A172 (cell line): ENCODE measurements at regions not wholly inside any gene's neighbourhood (a gene's known extent, or its start where the extent isn't known, plus 50 kb on each side); places are given as distances from the start of the nearest gene placed in this dataset.

Source experiments
- DNase-seq: peaks from one replicate; pipeline ENCODE4 v3.0.0-alpha.2; 2015; ENCODE audit warnings: low spot score

DNA sequence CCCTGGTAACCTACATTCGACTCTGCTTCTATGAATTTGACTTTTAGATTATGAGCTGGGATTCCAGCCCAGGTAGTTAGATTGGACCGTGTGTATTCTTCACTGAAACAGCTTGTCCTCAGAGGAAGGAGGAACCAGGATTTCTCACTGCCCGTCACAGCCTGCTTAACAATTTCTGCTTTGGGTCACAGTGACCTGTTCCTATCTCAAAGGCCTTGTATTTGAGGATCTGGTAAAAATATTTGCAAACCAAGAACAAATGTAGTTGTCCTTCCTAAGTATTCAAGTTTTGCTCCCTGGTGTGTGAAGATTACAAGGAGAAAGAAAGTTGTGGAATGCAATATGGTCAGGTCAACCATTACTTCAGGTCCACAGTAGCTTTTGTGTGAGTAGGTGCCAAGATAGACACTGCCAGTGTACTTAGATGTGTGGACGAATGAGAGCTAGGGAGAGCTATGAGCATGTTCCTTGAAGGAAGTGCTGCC lies 55.1 kb downstream of the KIF4B start:
- DNase-seq, result no peak

DNA sequence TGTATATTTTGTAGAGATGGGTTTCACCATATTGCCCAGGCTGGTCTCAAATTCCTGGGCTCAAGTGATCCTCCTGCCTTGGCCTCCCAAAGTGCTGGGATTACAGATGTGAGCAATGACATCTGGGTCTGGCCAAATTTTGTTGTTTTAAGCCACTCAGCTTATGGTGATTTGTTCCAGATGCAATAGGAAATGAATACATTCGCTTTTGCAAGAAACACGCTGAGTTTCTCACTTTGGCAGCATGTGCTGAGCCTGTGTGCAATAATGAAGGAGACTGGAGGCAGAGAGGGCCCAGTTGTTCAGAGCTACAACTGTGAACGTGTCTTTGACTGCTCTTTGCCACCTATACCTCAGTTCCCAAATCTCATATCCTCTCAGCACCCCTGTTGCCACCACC lies 56.4 kb downstream of the KIF4B start:
- DNase-seq, result no peak

DNA sequence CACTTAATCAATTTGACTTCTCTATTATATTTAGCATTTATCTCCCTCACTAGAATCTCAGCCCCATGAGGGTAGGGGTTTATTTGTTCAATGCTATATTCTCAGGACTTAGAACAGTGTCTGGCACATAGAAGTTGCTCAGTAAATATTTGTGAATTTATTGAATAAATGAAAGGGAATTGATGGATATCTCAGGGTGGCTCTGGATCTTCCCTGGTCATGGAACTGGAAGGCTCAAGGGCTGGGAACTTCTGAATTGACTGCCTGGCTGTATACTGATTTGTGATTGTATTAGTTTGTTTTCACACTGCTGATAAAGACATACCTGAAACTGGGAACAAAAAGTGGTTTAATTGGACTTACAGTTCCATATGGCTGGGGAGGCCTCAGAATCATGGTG lies 57.2 kb downstream of the KIF4B start:
- DNase-seq, result no peak

DNA sequence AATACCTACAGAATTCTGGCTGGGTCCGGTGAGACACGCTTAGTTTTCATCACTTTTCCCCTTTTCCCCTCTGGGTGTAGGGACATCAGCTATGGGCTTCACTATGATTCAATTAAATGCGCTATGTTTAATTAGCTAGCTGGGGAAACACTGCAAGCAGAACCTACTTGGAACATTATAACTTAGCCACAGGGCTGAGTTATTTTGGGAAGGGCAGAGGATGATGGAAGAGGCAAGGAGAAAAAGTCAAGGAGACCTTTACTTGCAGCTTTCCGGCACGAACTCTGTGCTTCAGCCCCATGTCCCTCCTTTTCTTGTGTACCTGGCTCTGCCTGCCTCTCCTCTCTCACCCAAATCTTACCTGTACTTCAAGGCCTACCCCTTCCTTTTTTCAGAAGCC lies 62.8 kb downstream of the KIF4B start:
- no peak for DNase-seq

DNA sequence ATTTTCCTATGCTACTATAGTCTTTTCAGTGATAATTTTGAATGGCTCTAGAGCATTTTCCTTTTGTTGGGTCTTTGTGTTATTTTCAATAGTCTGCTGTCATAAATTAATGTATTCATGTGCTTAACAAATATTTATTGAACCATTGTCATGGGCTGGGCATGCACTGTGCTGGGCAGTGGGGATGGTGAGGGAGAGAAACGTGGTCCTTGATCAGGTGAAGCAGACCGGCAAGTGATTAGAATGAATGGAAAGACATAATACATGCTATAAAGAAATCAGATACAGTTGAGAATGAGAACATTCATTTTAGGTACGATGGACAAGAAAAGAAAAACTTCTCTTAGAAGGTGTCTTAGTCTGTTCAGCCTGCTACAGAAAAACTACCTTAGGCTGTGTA lies 66.1 kb downstream of the KIF4B start:
- no peak for DNase-seq

DNA sequence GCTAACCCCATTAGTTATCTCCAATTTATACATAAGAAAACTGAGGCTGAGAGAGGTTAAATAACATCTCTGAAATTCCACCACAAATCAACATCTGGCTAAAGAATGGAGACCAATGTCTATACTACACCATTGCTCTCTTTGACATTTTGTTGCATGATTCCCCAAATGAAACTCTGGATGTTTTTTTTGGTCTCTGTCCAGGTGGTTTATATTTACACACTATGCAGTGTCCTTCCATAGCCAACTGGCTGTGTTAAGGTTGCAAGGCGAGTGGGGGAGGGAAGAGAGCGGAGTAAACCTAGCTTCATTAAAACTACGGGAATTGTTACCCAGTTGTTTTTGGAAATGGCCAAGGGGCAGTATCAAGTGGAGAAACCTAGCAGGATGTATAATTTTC lies 67.2 kb downstream of the KIF4B start:
- no peak for DNase-seq

DNA sequence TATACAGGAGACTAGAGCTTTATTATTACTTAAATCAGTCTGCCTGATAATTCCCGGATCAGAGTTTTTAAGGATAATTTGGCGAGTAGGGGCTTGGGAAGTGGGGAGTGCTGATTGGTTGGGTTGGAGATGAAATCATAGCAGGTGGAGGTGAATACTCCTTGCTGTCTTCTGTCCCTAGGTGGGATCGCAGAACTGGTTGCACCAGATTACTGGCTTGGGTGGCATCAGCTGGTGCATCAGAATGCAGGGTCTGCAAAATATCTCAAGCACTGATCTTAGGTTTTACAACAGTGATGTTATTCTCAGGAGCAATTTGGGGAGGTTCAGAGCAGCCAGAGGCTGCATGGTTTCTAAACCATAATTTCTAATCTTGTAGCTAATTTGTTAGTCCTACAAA lies 68.1 kb downstream of the KIF4B start:
- DNase-seq, result no peak

DNA sequence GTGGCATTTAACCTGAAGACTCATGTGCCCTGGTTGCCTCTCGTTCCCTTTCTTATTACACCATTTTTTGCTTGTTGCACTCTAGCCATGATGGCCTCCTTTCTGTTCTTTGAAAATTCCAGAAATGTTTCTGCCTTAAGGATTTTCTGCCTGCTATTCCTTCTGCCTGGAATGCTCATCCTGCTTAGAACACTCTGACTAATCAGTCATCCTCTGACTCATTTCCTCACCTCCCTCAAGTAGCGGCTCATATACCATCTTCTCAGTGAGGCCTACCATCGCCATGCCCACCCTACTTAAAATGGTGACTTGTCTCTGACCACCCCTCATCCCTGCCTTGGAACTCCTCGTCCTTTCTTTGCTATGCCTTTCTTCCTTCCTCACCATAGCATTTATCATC lies 68.8 kb downstream of the KIF4B start:
- DNase-seq, result peak; percentile 92

DNA sequence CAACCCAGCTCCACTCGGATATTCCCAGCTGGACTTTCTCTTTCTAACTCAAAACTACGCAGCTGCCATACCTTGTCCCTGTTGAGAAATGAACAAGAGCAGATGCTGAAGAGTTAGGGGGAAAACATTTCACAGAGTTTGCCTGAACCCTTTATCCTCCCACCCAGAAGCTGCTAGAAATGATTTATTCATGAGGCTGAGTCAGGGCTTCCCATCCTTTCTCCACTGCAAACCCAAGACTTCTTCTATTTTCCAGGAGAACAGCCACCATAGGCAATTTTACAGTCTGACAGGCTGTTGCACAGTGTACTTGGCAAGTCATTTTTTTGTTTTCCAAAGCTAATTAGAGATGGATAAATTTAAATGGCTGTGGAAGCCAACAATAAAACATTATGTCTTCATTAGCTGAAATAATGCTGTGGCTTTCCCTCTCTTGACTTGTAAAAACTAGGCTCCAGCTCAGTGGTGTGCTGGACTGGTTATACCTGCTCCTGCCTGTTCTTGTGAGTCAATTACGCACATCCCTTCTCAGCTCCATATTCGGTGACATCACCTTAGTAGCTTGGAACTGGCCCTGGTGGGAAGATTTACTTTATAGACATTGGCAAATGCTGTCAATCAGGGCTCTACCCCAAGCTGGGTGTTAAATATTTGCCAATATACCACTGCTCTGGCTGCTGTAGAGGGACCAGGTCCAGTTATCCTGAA lies 71.9 kb downstream of the KIF4B start:
- DNase-seq, result no peak

DNA sequence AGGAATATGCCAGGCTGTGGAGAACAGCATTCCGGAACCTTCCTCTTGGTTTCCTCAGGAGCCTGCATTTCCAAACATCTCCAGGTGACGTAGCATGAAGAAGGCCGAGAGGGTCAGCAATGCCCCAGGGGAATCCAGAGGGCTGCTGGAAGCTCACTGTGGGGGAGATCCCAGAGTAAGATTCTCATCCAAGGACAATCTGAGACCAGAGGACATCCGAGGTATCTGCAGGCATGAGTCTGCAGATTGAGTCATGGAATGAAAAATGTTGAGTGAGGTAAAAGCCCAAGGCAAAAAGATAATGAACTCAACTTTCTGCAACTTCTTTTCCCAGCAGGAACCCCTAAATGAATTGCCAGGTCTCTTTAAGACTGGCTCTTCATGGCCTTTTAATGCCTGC lies 73.5 kb downstream of the KIF4B start:
- no peak for DNase-seq

DNA sequence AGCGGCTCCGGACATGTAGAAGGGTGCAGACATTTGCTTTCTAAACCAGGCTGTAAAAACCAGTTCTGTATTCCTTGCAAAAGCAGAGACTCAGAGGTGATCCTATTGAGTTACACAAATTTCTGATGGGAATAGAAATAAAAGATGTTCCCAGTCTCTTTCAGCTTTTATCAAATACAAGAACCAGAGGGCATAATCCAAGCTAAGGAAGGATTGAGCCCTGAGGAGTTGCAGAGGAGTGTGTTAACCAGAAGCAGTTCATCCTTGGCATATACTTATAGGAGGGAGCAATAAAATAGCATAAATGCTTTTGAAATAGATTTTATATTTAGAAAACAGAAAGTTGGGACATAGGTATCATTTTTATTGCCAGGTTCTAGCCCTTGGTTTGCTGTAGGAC lies 75.3 kb downstream of the KIF4B start:
- DNase-seq, result no peak

DNA sequence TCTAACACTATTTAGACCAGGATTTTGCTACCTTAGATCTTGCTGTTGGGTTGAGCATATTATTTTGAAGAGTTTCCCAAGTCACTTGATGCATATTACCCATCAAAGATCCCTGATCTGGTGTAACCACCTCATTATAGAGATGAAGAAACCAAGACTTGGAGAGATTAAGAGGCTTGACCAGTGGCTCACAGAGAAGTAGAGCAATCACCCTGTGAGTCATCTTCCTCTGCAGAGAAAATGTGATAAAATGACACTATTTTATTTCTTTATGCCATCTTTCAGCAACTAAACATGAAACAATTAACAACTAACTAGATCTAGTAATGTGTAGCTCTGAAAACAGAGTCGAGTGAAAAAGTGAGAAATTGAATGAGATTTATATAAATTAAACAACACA lies 76.1 kb downstream of the KIF4B start:
- peak; percentile 26 for DNase-seq

DNA sequence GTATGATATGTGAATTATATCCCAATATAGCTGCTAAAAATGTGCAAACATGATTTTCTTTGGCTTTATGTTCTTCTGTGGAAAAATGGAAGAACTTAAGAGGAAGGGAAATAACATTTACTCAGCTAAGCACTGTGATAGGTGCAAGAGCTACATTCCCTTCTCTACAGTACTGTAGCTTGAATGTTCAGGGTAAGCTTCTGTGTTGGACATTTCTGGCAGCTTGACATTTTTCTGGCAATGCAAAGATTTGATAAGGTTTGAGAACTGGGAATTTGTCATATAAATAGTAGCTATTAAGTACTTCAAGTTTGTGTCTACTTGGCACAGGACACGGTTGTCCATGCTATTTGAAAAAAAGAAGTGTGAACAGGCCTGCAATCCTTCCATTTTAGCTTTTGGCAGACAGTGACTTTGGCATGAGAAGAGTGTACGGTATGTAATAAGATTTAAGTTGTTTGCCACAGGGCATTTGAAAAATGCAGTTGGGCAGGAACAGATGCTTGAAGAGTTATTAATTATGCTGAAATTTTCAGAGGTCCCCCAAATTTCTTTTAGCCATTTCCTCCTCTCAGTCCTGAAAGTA lies 77.6 kb downstream of the KIF4B start:
- no peak for DNase-seq

DNA sequence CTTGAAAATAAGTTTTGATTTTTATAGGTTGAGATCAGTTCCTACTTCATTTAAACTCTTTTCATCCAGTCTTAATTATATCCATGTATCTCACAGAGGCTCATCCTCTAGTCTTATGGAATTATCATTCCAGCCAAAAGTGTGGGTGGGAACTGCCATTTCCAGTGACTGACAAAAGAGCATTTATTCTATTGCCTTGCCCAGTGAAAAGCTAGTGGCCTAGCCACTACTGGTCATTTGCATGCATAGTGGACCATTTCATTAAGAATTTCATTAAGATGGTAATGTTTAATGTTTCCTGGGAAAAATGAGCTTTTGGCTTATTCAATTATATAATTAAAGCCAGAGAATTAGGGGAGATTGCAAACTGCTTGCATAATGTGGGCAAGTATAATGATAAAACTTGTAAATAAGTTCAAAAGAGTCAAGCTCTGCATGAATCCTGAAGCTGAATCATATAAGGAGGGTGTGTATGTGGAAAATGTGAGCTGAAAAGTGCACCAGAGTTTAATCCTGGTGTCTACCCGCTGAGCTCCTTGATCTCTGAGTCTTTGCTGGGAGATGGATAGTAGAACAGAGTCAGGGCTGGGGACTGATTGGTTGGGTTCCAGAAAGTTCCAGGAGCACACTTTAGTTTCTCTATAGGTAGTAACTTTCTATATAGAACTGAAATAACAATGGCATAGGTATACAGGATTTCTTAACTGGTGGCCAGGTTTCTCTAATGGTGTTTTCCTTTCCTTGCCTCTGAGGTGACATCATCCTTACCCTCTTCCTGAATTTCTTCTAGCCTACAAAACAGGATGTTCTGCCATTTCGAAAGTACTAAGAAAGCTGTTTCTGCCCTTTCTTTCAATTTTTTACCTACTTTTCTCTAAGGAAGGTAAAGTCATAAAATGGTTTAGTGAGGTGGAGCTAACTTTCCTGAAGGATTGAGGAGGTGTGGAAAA lies 78.5 kb downstream of the KIF4B start:
- no peak for DNase-seq

DNA sequence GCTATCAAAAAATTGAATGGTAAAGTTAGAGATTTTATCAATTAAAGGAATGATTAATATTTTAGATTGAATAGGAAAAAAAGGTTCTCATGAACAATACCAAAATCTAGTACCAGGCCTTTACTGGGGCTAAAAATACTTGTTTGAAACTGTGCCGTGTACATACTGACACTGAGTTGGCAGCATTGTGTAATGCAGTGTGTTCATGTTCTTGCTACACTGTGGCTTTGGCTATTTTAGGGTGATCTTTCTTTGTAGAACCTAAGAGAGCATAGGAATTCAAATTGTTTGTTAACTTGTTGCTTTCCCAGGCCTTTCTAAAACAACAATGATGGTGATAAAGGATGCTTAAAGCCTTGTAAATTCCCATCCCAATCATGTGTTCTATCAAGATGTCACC lies 80.9 kb downstream of the KIF4B start:
- no peak for DNase-seq

DNA sequence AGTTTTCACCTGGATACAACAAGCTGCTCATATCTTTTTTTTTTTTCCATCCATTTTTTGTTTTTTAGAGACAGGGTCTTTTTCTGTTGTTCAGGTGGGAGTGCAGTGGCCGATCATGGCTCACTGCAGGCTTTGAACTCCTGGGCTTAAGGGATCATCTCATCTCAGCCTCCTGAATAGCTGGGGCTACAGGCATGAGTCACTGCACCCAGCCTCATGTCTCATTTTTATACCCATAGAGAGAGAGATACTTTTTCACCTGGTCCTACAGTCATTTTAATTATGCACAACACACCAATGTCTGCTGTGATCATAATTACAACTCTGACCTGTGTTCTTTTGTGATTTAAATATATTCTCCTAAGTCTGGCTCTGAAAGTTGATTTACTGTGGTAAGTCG lies 84.4 kb downstream of the KIF4B start:
- DNase-seq, result no peak

DNA sequence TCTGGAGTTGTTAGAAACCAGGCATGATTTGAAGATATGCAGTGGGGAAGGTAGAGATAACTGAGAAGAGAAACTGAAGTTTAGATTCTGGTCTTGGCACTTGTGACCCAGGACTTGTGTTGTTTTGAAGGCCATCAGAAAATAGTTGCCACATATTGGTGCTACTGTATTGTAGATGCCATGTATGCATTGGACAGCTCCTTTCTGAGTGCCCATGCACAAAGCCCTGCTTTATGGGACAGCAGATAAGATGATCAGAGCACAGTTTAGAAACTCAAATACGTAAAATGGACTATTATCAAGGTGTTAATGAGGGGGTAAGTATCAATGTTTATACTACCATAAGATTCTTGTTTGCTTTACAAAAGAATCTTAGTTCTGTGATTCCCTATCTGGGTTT lies 84.9 kb downstream of the KIF4B start:
- no peak for DNase-seq

DNA sequence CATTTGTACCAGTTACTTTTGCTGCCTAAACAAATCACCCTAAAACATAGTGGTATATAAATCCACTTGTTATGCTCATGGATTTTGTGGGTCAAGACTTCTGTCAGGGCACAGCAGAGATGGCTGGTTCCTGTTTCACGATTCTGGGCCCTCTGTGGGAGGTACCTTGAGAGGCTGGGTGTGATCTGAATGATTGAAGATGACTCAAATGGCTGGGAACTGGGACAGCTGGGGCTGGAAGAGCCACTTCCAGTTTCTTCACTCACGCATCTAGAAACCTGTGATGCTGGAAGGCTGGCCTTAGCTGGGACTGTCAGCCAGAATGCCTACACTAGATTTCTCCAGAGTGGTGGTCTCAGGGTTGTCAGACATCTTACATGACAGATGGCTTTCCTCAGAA lies 88.1 kb downstream of the KIF4B start:
- DNase-seq, result no peak

DNA sequence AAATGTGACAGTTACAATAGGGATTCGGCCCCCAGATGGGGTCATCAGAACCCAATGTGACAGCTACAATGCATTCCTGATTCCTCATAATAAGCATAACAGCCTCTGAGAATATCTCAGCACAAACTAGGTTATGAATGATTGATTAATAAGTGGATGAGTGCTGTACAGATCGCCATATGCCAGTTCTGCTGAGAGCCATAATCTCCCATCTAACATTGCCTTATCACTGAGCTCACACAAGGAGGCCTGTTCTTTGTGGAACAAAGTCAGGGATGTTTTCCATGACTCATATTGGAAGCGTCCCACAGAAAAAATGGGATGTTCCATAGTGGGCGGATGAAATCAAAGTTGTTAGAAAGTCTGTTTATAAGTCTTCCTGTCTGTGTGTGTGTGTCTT lies 89.6 kb downstream of the KIF4B start:
- peak; percentile 32 for DNase-seq

DNA sequence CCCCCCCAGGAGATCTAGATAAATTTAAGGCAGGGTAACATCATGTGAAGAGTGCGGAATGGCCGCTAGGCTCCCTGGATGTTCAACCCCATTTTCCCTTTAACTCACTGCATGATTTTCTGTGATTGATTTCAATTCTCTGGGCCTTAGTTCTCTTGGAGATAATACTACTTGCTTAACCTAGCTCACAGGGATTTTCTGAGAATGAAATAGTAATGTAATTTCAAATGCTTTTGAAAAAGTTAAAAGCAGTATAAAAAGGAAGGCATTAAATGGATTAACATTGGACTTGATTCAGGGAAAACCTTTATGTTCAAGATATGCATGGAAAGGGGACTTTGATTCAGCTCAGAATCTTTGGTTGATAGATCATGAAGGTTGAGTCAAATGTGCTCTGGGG lies 90.9 kb downstream of the KIF4B start:
- no peak for DNase-seq

DNA sequence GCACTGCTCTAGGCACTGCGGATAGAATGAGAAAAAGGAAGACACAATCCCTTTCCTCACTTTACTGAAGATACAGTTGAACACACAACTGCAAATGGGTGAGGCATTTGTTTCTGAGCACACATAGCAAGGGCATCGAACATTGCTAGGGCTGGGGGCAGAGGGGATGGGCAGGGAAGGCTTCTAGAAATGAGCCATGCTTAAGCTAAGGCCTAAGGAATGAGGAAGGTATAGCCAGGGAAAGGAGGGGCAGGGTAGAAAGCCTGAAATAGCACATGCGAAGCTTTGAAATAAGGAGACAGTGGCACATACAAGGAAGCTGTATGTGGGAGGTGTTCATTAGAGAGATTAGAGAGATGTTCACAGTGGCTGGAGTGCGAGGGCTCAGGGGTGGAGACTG lies 92.7 kb downstream of the KIF4B start:
- DNase-seq, result no peak

DNA sequence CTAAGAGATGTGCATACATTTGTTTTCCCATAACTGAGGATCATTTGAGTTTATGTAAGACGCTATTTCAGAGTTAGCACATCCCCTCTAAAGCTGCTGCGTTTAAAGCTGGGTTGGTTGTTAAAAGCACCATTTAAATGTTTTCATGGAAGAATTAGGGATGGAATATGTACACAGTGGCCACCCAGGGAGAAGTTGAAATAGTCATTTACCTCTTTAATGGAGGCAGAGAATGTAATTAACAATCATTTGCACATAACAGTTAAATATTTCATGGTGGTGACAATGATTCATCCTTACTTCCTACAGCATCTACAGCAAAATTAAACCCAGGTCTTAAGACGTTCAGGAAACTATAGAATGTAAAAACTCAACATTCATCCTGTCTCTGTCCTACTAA lies 100.3 kb downstream of the KIF4B start:
- no peak for DNase-seq

DNA sequence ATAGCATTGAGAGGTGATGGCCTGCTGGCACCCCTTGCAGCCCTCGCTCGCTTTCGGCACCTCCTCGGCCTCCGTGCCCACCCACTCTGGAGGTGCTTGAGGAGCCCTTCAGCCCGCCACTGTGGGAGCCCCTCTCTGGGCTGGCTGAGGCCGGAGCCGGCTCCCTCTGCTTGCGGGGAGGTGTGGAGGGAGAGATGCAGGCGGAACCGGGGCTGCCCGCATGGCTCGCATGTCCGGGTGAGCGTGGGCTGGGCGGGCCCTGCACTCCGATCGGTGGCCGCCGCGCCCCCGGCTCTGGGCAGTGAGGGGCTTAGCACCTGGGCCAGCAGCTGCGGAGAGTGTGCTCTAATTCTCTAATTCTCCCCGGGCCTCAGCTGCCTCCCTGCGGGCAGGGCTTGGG lies 101.1 kb downstream of the KIF4B start:
- no peak for DNase-seq
